GM19025 (cell line): ENCODE measurements at regions not wholly inside any gene's neighbourhood (a gene's known extent, or its start where the extent isn't known, plus 50 kb on each side); places are given as distances from the start of the nearest gene placed in this dataset.

Experiments used
- ATAC-seq: cut with Tn5 transposase; IDR thresholded peaks from one replicate; pipeline ENCODE4 v1.9.1; 2021; ENCODE audit warnings: mild to moderate bottlenecking, low read depth, moderate library complexity; ENCODE audit not compliant: unreplicated experiment

GRCh38 chr3:103033841-103034240 lies 599.0 kb downstream of the ZPLD1 start:
- ATAC-seq, result no peak

- no peak for ATAC-seq
These were observed 612.8 kb downstream of the ZPLD1 start for GRCh38 chr3:103047640-103048039.

GRCh38 chr3:103048068-103048722 lies 613.4 kb downstream of the ZPLD1 start:
- ATAC-seq, result no peak

GRCh38 chr3:103052236-103052830 lies 617.5 kb downstream of the ZPLD1 start:
- ATAC-seq, result no peak

- no peak for ATAC-seq
These were observed 620.3 kb downstream of the ZPLD1 start for GRCh38 chr3:103055021-103055520.

GRCh38 chr3:103056542-103056941 lies 621.7 kb downstream of the ZPLD1 start:
- ATAC-seq, result no peak

- no peak for ATAC-seq
These were observed 622.2 kb downstream of the ZPLD1 start for GRCh38 chr3:103057003-103057402.

GRCh38 chr3:103057487-103057886 lies 622.7 kb downstream of the ZPLD1 start:
- no peak for ATAC-seq

- no peak for ATAC-seq
These were observed 624.6 kb downstream of the ZPLD1 start for GRCh38 chr3:103059432-103059831.

GRCh38 chr3:103060242-103060641 lies 625.4 kb downstream of the ZPLD1 start:
- no peak for ATAC-seq

GRCh38 chr3:103067963-103068362 lies 633.1 kb downstream of the ZPLD1 start:
- no peak for ATAC-seq

GRCh38 chr3:103075282-103075681 lies 640.5 kb downstream of the ZPLD1 start:
- no peak for ATAC-seq

- ATAC-seq, result no peak
These were observed 643.1 kb downstream of the ZPLD1 start for GRCh38 chr3:103077910-103078309.

GRCh38 chr3:103082501-103082900 lies 647.7 kb downstream of the ZPLD1 start:
- no peak for ATAC-seq

- ATAC-seq, result no peak
These were observed 649.2 kb downstream of the ZPLD1 start for GRCh38 chr3:103083848-103084631.

GRCh38 chr3:103085465-103085864 lies 650.6 kb downstream of the ZPLD1 start:
- peak; percentile 89 for ATAC-seq

GRCh38 chr3:103089758-103090157 lies 654.9 kb downstream of the ZPLD1 start:
- ATAC-seq, result no peak

GRCh38 chr3:103105206-103105605 lies 670.4 kb downstream of the ZPLD1 start:
- no peak for ATAC-seq

- no peak for ATAC-seq
These were observed 677.5 kb downstream of the ZPLD1 start for GRCh38 chr3:103112273-103112672.

GRCh38 chr3:103126115-103126514 lies 691.3 kb downstream of the ZPLD1 start:
- peak; percentile 35 for ATAC-seq

- peak; percentile 35 for ATAC-seq
These were observed 692.3 kb downstream of the ZPLD1 start for GRCh38 chr3:103127098-103127630.
